ENCODE measurements at regions not wholly inside any gene's neighbourhood (a gene's known extent, or its start where the extent isn't known, plus 50 kb on each side); places are given as distances from the start of the nearest gene placed in this dataset.
"Not testable (repeated sequence)": the region's sequence is repeated elsewhere in the genome, so short reads cannot be mapped to it uniquely, and the experiment has no call there.

DNA sequence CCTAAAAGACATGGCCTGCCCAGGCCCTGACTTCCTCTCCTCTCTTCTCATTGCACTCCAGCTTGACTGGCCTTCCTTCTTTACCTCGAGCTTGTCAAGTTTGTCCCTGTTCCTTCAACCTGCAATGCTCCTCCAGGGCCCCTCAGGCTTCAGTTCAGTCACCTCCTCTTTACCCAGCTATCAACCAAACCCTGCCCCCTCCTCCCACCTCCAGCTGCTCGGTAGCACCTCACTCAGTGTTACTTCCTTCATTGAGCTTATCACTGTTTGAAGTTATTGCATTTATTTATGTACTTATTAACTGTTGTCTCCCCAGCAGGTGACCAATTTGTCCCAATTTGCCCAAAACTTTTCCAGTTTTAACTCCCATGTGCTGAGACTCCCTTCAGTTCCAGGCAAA is 95.8 kb upstream of the UBE2E1 start:
- DNase-seq (ENCODE audit: low spot score), result no peak

- DNase-seq (ENCODE audit: low spot score), result no peak
Measured at GRCh38 chr3:23710555-23710954, 95.2 kb upstream of the UBE2E1 start.

- no peak for DNase-seq (ENCODE audit: low spot score)
Measured at GRCh38 chr3:23711916-23712494, 93.8 kb upstream of the UBE2E1 start.

- no peak for DNase-seq (ENCODE audit: low spot score)
Measured at GRCh38 chr3:23712656-23713559, 92.8 kb upstream of the UBE2E1 start.

GRCh38 chr3:23713641-23714040 is 92.1 kb upstream of the UBE2E1 start:
- no peak for DNase-seq (ENCODE audit: low spot score)

DNA sequence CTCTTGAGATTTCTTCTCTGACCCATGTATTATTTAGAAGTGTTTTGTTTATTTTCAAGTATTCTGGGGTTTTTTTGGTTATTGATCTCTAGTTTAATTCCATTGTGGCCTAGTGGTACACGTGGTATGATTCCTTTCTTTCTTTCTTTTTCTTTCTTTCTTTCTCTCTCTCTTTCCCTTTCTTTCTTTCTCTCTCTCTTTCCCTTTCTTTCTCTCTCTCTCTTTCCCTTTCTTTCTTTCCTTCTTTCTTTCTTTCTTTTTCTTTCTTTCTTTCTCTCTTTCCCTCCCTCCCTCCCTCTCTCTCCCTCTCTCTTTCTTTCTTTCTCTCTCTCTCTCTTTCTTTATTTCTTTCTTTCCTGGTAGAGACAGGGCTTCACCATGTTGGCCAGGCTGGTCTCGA is 85.7 kb upstream of the UBE2E1 start:
- no peak for DNase-seq (ENCODE audit: low spot score)

- DNase-seq (ENCODE audit: low spot score), result no peak
Measured at GRCh38 chr3:23720885-23721284, 84.9 kb upstream of the UBE2E1 start.

DNA sequence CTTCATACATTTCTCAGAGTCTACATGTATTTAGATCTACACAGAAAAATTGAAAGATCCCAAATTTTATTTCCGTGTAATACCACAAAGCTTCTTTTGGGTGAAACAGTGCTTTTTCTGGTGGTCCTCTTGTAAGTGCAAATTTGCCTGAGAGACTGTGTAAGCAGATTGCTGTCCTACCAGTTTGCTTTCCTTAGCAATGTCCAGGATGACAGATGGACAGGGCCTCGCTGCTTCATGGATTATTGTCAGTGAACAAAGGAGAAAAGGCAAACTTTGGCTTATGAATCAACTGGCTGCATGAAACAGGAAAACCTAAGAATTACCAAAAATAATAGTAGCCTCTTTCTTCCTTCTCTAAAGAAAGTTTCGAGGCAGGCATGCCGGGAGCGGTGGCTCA is 82.6 kb upstream of the UBE2E1 start:
- DNase-seq (ENCODE audit: low spot score), result no peak

GRCh38 chr3:23723930-23724329 is 81.8 kb upstream of the UBE2E1 start:
- DNase-seq (ENCODE audit: low spot score), result no peak

DNA sequence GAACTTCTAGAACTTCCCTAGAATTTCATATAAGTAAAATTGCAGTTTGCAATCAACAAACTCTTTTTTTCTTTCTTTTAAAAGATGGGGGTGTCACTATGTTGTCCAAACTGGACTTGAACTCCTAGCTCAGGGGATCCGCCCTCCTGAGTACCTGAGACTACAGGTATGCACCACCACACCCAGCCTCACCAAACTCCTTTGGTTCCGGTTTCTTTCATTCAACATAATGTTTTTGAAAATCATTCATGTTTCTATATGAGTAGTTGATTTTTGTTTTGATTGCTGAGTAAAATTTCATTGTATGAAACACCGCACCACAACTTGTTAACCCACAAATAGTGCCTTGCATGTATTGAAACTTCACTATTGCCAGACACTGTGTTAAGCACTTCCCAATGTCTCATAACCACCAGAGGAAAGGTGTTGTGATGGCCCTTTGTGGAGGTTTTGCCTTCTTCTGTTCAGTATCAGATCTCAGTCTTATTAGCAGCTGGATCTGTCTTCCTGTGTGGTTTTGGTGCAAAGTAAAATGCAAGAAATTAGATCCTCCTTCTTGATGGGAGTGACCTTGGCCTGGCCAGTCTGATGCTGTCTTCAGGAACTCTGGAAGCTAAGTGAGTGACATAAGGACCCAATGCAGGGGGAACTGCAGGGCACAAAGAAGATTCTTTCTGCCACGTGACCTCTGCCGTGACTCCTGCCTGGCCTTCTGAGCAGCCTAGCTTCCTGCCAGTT is 78.8 kb upstream of the UBE2E1 start:
- no peak for DNase-seq (ENCODE audit: low spot score)

DNA sequence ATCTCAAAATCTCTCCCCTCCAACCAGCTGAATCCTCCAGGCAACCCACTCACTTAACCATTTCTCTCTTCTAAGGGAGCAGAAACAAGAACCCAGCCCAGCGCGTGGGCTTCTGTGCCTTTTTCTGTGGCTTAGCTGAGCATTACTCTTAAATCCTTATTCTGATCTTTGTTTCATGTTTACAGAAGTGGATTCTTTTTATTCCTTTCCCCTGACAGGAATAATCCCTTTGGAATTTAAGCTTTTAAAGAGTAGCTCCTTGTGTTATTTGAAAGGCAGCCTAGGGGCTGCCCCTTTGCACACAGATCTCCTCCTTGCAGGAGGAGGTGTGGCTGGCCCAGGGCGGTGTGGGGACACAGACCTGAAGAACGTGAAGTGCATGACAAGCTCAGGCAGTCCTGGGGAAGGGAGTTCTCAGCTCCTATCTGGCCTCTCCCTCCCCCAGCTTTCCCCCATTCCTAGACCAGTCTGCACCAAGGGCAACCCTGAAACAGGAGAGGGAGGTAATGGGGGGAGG is 77.1 kb upstream of the UBE2E1 start:
- no peak for DNase-seq (ENCODE audit: low spot score)

GRCh38 chr3:23729362-23729761 is 76.4 kb upstream of the UBE2E1 start:
- not testable (repeated sequence) for DNase-seq (ENCODE audit: low spot score)

GRCh38 chr3:23734481-23734880 is 71.3 kb upstream of the UBE2E1 start:
- no peak for DNase-seq (ENCODE audit: low spot score)

DNA sequence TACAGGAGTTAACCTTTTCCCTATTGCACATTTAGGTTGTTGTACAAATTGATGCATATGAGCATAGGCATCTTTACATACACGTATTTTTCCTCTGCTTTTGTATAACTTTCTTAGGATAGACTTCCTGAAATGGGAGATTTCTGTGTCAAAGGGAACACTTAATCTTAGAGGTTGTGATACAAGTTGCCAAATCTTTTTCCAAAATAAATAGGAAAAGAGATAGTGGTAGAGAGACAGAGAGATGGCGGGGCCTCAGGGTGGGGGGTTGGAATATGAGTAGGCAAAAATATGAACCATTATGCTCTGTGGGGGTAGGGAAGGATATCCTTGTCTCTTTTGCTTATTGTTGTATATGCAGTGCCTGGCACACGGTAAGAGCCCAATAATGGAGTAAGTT is 70.7 kb upstream of the UBE2E1 start:
- no peak for DNase-seq (ENCODE audit: low spot score)

DNA sequence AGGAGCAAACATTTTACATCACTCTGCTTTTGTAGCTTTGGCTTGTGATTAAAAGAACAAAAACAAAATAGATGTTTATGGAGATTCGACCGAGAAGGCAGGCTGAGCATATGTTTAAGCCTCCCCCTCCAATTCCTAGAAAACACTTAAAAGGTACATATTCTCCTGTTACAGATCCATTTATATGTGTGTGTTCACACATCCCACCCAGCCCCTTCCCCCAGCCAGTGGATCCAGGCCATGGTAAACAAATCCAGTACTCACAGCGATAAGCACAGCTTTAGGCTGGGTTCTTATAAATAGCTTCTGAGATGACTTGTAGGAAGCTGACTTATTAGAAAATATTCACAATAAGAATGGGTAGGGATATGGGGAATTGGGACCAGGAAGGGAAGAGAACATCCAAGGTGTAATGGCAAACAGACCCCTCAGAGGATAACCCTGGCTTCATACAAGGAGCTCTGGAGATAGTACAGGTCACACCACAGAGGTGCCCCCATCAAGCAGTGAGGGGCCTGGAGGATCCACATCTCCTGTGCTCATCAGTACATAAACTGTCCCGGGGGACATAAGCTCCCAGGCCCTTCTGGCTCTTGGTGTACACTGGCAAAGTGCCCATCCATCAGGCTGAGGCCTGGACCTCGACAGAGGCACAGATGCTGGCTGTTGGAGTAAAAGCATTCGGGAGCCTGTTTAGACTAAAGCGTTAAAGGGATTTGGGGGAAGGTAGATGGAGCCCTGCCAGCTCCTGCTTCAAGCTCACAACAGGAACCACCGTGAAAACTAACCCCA is 70.0 kb upstream of the UBE2E1 start:
- DNase-seq (ENCODE audit: low spot score), result no peak

DNA sequence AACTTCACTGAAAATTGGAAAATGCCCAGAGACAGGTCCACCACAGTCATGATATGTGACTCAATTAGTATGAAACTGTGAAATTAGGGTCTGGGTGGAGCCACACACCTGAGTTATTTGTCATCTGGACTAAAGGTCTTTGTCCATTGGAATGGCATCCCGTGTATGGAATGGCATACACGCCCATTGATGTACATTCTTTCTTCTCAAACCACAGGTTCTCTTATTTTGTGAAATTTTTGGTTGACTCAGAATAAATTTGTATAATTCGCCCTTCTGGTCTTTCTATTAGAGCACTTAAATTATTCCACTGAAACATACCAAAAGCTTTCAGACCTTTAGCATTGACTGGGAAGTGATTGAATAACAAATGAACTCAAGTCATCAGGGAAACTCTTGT is 66.8 kb upstream of the UBE2E1 start:
- no peak for DNase-seq (ENCODE audit: low spot score)

- DNase-seq (ENCODE audit: low spot score), result no peak
Measured at GRCh38 chr3:23739536-23739935, 66.2 kb upstream of the UBE2E1 start.

DNA sequence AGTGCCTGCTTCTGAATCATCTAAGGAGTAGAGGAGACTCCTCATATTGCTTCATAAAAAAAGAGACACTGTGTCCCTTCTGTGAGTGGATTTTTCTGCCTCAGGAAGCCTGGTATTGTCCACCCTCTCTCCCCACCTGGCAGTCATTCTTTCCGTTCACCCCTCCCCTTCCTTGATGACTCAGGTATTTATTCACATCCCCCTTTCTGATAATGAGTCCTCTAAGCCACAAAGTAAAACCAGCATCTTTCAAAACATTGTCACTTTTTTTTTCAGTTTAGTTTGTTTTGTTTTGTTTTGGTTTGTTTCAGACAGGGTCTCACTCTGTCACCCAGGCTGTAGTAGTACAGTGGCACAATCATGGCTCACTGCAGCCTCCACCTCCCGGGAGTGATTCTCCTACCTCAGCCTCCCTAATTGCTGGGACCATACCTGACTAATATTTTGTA is 65.2 kb upstream of the UBE2E1 start:
- no peak for DNase-seq (ENCODE audit: low spot score)

DNA sequence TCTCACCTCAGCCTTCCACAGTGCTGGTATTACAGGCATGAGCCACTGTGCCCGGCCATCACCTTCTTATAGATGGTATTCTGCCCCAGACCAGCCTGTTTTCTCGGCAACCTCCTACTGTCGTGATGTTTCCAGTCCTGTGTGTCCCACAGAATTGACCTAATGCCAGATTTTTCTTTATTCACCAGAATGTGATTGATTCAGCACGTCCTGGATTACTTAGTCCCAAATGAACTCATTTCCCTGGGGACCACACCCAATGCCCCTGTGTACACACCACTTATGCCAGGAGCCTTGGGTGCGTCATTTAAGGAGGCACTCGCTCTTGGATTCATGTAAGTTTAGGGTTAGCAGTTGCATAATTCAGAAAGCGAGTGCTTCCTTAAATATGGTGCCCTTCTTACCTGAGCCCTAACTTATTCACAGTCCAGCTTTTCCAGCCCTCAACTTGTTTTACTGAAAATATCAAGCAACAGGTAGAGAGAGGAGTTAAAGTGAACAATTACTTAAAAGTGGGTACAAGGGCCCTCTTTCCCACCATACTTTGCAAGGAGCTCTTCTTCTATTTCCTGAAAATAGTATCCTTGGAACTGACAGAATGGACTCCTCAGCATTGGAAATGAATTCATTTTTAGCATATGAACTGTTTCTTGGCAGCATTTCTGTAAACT is 64.6 kb upstream of the UBE2E1 start:
- DNase-seq (ENCODE audit: low spot score), result no peak

- no peak for DNase-seq (ENCODE audit: low spot score)
Measured at GRCh38 chr3:23743141-23743784, 62.5 kb upstream of the UBE2E1 start.

GRCh38 chr3:23746441-23746840 is 59.3 kb upstream of the UBE2E1 start:
- no peak for DNase-seq (ENCODE audit: low spot score)

Data from HuH-7 (cell line).